ENCODE measurements at regions not wholly inside any gene's neighbourhood (a gene's known extent, or its start where the extent isn't known, plus 50 kb on each side); places are given as distances from the start of the nearest gene placed in this dataset.

GRCh38 chr10:120172356-120172755, 279.8 kb downstream of the SEC23IP start:
- 74% methylated on average over 4 of the region's 4 CpGs for WGBS (ENCODE audit: low lambda C conversion rate, missing lambda C conversion rate)

GRCh38 chr10:120174491-120174890, 282.0 kb downstream of the SEC23IP start:
- Histone ChIP-seq H3K36me3 (replicated peaks; ENCODE audit: insufficient read depth, low read depth) (no peaks in the 10 kb centered on the region), H3K27ac (no peak overlapping the region), H2AFZ (no peak overlapping the region), H3K79me2 (no peaks in the 10 kb centered on the region), H3K4me2 (no peak overlapping the region), H3K9me3 (ENCODE audit: low read depth) (no peaks in the 10 kb centered on the region), H3K27me3 (no peaks in the 10 kb centered on the region), H3K4me3 (no peak overlapping the region), H4K20me1 (ENCODE audit: insufficient read depth, poor library complexity, severe bottlenecking) (no peaks in the 10 kb centered on the region), H3K9me2 (replicated peaks; ENCODE audit: insufficient read depth) (no peaks in the 10 kb centered on the region), H3K4me1 (ENCODE audit: insufficient read depth) (no peaks in the 10 kb centered on the region)
- DNase-seq (ENCODE audit: low spot score): no peak
- WGBS (ENCODE audit: low lambda C conversion rate, missing lambda C conversion rate): 100% methylated on average over 1 of the region's 1 CpG
- no peak for TF ChIP-seq EZH2phosphoT487 (IDR thresholded peaks at IDR 0.05; ENCODE audit: low read depth, severe bottlenecking, unreplicated experiment)
- TF ChIP-seq EZH2 (IDR thresholded peaks at IDR 0.05; ENCODE audit: borderline replicate concordance): no peak
- TF ChIP-seq CTCF (IDR thresholded peaks at IDR 0.05; ENCODE audit: poor library complexity): no peak

More at GRCh38 chr10:120172356-120172755, 279.8 kb downstream of the SEC23IP start:
- no peaks in the 10 kb centered on the region for H3K79me2 ChIP-seq
- no peaks in the 10 kb centered on the region for H4K20me1 ChIP-seq (ENCODE audit: insufficient read depth, poor library complexity, severe bottlenecking)
- no peaks in the 10 kb centered on the region for H3K36me3 ChIP-seq (replicated peaks; ENCODE audit: insufficient read depth, low read depth)
- no peaks in the 10 kb centered on the region for H3K27me3 ChIP-seq
- TF ChIP-seq EZH2 (IDR thresholded peaks at IDR 0.05; ENCODE audit: borderline replicate concordance) (no peak), CTCF (IDR thresholded peaks at IDR 0.05; ENCODE audit: poor library complexity) (no peak), EZH2phosphoT487 (IDR thresholded peaks at IDR 0.05; ENCODE audit: low read depth, severe bottlenecking, unreplicated experiment) (no peak)
- H3K4me3 ChIP-seq: no peak overlapping the region
- no peaks in the 10 kb centered on the region for H3K9me3 ChIP-seq (ENCODE audit: low read depth)
- H3K27ac ChIP-seq: no peak overlapping the region
- no peak overlapping the region for H3K4me2 ChIP-seq
- no peak overlapping the region for H2AFZ ChIP-seq
- H3K9me2 ChIP-seq (replicated peaks; ENCODE audit: insufficient read depth): no peaks in the 10 kb centered on the region
- DNase-seq (ENCODE audit: low spot score): peak; percentile 12
- H3K4me1 ChIP-seq (ENCODE audit: insufficient read depth): no peaks in the 10 kb centered on the region

- WGBS (ENCODE audit: low lambda C conversion rate, missing lambda C conversion rate): 88% methylated on average over 10 of the region's 10 CpGs
- no peak for DNase-seq (ENCODE audit: low spot score)
Measured at GRCh38 chr10:120177330-120177729, 279.7 kb upstream of the PLPP4 start.

More at GRCh38 chr10:120177330-120177729, 279.7 kb upstream of the PLPP4 start:
- no peaks in the 10 kb centered on the region for H3K9me3 ChIP-seq (ENCODE audit: low read depth)
- H3K4me1 ChIP-seq (ENCODE audit: insufficient read depth): no peaks in the 10 kb centered on the region
- TF ChIP-seq CTCF (IDR thresholded peaks at IDR 0.05; ENCODE audit: poor library complexity) (no peak), EZH2phosphoT487 (IDR thresholded peaks at IDR 0.05; ENCODE audit: low read depth, severe bottlenecking, unreplicated experiment) (no peak), EZH2 (IDR thresholded peaks at IDR 0.05; ENCODE audit: borderline replicate concordance) (no peak)
- H4K20me1 ChIP-seq (ENCODE audit: insufficient read depth, poor library complexity, severe bottlenecking): no peaks in the 10 kb centered on the region
- no peak overlapping the region for H2AFZ ChIP-seq
- no peak overlapping the region for H3K4me2 ChIP-seq
- H3K27me3 ChIP-seq: no peaks in the 10 kb centered on the region
- no peak overlapping the region for H3K27ac ChIP-seq
- H3K36me3 ChIP-seq (replicated peaks; ENCODE audit: insufficient read depth, low read depth): no peaks in the 10 kb centered on the region
- no peak overlapping the region for H3K4me3 ChIP-seq
- H3K9me2 ChIP-seq (replicated peaks; ENCODE audit: insufficient read depth): no peaks in the 10 kb centered on the region
- no peaks in the 10 kb centered on the region for H3K79me2 ChIP-seq
